ENCODE measurements at regions not wholly inside any gene's neighbourhood (a gene's known extent, or its start where the extent isn't known, plus 50 kb on each side); places are given as distances from the start of the nearest gene placed in this dataset.

DNA sequence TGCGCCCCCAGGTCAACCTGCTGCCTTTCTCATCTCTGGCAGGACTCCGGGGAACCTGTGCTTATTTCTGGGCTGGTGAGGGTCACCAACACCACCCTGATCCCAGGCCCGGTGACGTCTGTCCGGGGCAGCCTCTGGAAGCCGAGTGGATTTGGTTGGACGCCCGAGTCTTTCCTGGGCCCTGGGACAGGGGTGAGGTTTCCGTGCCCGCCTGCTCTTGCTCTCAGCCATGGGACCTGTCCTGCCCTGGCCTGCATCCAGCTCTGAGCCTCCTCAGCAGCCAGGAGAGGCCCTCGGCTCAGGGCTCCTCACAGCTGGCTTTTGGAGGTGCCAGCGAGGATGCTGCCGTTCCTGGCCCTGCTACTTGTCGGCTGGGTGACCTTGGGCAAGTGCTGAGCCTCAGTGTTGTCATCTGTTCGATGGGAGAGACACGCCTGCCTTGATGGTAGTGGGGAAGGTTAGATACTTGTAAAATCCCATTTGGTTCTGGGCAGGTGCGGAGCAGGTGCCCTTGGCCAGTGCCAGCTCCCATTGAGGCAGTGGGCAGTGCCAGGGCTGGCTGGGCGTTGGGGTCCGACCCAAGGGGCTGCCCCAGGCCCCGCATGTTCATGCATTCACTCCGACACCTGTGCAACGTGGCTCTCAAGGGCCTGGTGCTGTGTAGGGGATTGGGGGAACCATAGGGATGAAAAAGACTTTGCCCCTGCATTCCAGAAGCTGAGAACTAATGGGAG lies 58.9 kb upstream of the THY1 start:
- Histone ChIP-seq H3K4ac (ENCODE audit: low read depth, low read length) (no peak overlapping the region), H2BK120ac (ENCODE audit: insufficient read depth, low read length, poor library complexity) (no peak overlapping the region), H2AFZ (ENCODE audit: insufficient read depth, low read length, poor library complexity) (no peak overlapping the region), H3K4me2 (ENCODE audit: low read length) (peak overlapping the region; percentile 46), H3K14ac (ENCODE audit: low read length) (no peak overlapping the region), H3K79me2 (ENCODE audit: control insufficient read depth, insufficient read depth, low read length, poor library complexity) (no peaks in the 10 kb centered on the region), H4K8ac (ENCODE audit: low read depth, low read length) (no peak overlapping the region), H3K4me3 (ENCODE audit: low read depth, low read length) (no peak overlapping the region), H3K27me3 (ENCODE audit: insufficient read depth, low read length) (peaks cover 2% of the 10 kb centered on the region), H4K12ac (ENCODE audit: low read depth, low read length) (no peak overlapping the region), H3K4me1 (ENCODE audit: control insufficient read depth in 1 of 2, insufficient read depth in 2 of 2, low read length in 2 of 2) (no peaks in the 10 kb centered on the region), H3K9ac (ENCODE audit: low read length) (no peak overlapping the region), H4K91ac (ENCODE audit: low read depth, low read length) (no peak overlapping the region), H3K36me3 (ENCODE audit: control insufficient read depth in 1 of 2, insufficient read depth in 2 of 2, low read length in 2 of 2) (no peaks in the 10 kb centered on the region), H2BK12ac (ENCODE audit: low read length) (no peak overlapping the region), H3K27ac (ENCODE audit: low read depth, low read length) (no peak overlapping the region), H2BK5ac (ENCODE audit: low read depth, low read length, poor library complexity) (no peak overlapping the region), H3K18ac (ENCODE audit: low read length) (no peak overlapping the region), H3K79me1 (ENCODE audit: low read length) (no peaks in the 10 kb centered on the region), H2AK5ac (ENCODE audit: low read length) (no peak overlapping the region), H3K23ac (ENCODE audit: low read length) (no peak overlapping the region), H3K9me3 (ENCODE audit: insufficient read depth, low read depth, low read length) (peaks cover 1% of the 10 kb centered on the region)
- no CpG with 5 or more reads among the region's 22 CpGs for WGBS (ENCODE audit: extremely low coverage, insufficient coverage, insufficient read length)
- no peak for DNase-seq

DNA sequence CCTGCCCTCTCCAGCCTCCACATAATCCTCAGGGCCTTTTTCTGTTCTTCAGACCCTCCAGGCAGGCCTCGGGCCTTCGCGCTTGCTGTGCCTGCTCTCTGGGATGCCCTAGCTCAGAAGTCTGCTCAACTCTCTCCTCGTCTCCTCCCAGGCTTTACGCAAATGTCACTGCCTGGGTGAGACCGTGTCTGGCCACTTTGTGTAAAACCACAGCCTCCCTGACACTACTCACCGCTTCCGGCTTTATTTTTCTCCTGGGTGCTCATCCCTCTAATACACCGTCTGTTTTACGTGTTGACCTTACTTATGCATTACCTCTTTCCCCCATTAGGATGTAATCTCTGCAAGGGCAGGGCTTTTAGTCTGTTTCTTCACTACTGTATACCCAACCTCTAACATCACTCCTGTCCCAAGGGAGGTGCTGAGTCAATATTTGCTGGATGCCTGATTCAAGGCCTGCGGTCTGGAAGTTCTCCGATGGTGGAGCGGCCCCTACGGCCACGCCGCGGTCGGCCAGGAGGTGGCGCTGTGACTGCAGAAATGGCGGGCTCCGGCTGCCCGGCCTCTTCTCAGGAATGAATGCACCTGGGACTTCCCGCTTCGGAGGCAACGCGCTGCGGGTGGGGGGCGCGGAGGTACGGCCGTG lies 58.2 kb upstream of the THY1 start:
- no peak overlapping the region for H4K8ac ChIP-seq (ENCODE audit: low read depth, low read length)
- H3K23ac ChIP-seq (ENCODE audit: low read length), result no peak overlapping the region
- no peak overlapping the region for H4K12ac ChIP-seq (ENCODE audit: low read depth, low read length)
- peak; percentile 73 to 82 for DNase-seq
- H4K91ac ChIP-seq (ENCODE audit: low read depth, low read length), result no peak overlapping the region
- H3K4me2 ChIP-seq (ENCODE audit: low read length), result peak overlapping the region; percentile 46
- no peak overlapping the region for H3K4me3 ChIP-seq (ENCODE audit: low read depth, low read length)
- no peak overlapping the region for H3K14ac ChIP-seq (ENCODE audit: low read length)
- H3K4me1 ChIP-seq (ENCODE audit: control insufficient read depth in 1 of 2, insufficient read depth in 2 of 2, low read length in 2 of 2), result no peaks in the 10 kb centered on the region
- peaks cover 2% of the 10 kb centered on the region for H3K27me3 ChIP-seq (ENCODE audit: insufficient read depth, low read length)
- no CpG with 5 or more reads among the region's 31 CpGs for WGBS (ENCODE audit: extremely low coverage, insufficient coverage, insufficient read length)
- H3K9ac ChIP-seq (ENCODE audit: low read length), result no peak overlapping the region
- H3K79me2 ChIP-seq (ENCODE audit: control insufficient read depth, insufficient read depth, low read length, poor library complexity), result no peaks in the 10 kb centered on the region
- no peak overlapping the region for H3K4ac ChIP-seq (ENCODE audit: low read depth, low read length)
- H2BK5ac ChIP-seq (ENCODE audit: low read depth, low read length, poor library complexity), result no peak overlapping the region
- no peak overlapping the region for H2AFZ ChIP-seq (ENCODE audit: insufficient read depth, low read length, poor library complexity)
- H3K27ac ChIP-seq (ENCODE audit: low read depth, low read length), result no peak overlapping the region
- peaks cover 1% of the 10 kb centered on the region for H3K9me3 ChIP-seq (ENCODE audit: insufficient read depth, low read depth, low read length)
- H3K79me1 ChIP-seq (ENCODE audit: low read length), result no peaks in the 10 kb centered on the region
- H2BK120ac ChIP-seq (ENCODE audit: insufficient read depth, low read length, poor library complexity), result no peak overlapping the region
- H2AK5ac ChIP-seq (ENCODE audit: low read length), result no peak overlapping the region
- no peak overlapping the region for H2BK12ac ChIP-seq (ENCODE audit: low read length)
- H3K36me3 ChIP-seq (ENCODE audit: control insufficient read depth in 1 of 2, insufficient read depth in 2 of 2, low read length in 2 of 2), result no peaks in the 10 kb centered on the region
- H3K18ac ChIP-seq (ENCODE audit: low read length), result no peak overlapping the region

- no peak for DNase-seq
- H2BK12ac ChIP-seq (ENCODE audit: low read length), result no peak overlapping the region
- H3K4me3 ChIP-seq (ENCODE audit: low read depth, low read length), result no peak overlapping the region
- no CpG with 5 or more reads among the region's 11 CpGs for WGBS (ENCODE audit: extremely low coverage, insufficient coverage, insufficient read length)
- H3K9me3 ChIP-seq (ENCODE audit: insufficient read depth, low read depth, low read length), result peaks cover 1% of the 10 kb centered on the region
- no peak overlapping the region for H3K9ac ChIP-seq (ENCODE audit: low read length)
- H3K4me1 ChIP-seq (ENCODE audit: control insufficient read depth in 1 of 2, insufficient read depth in 2 of 2, low read length in 2 of 2), result no peaks in the 10 kb centered on the region
- H3K4me2 ChIP-seq (ENCODE audit: low read length), result no peak overlapping the region
- H3K79me2 ChIP-seq (ENCODE audit: control insufficient read depth, insufficient read depth, low read length, poor library complexity), result no peaks in the 10 kb centered on the region
- no peak overlapping the region for H3K27ac ChIP-seq (ENCODE audit: low read depth, low read length)
- H3K14ac ChIP-seq (ENCODE audit: low read length), result no peak overlapping the region
- no peaks in the 10 kb centered on the region for H3K36me3 ChIP-seq (ENCODE audit: control insufficient read depth in 1 of 2, insufficient read depth in 2 of 2, low read length in 2 of 2)
- no peaks in the 10 kb centered on the region for H3K79me1 ChIP-seq (ENCODE audit: low read length)
- H2AK5ac ChIP-seq (ENCODE audit: low read length), result no peak overlapping the region
- peaks cover 2% of the 10 kb centered on the region for H3K27me3 ChIP-seq (ENCODE audit: insufficient read depth, low read length)
- no peak overlapping the region for H3K18ac ChIP-seq (ENCODE audit: low read length)
- H4K12ac ChIP-seq (ENCODE audit: low read depth, low read length), result no peak overlapping the region
- no peak overlapping the region for H4K91ac ChIP-seq (ENCODE audit: low read depth, low read length)
- no peak overlapping the region for H2BK120ac ChIP-seq (ENCODE audit: insufficient read depth, low read length, poor library complexity)
- H4K8ac ChIP-seq (ENCODE audit: low read depth, low read length), result no peak overlapping the region
- H2AFZ ChIP-seq (ENCODE audit: insufficient read depth, low read length, poor library complexity), result no peak overlapping the region
- H3K23ac ChIP-seq (ENCODE audit: low read length), result no peak overlapping the region
- H3K4ac ChIP-seq (ENCODE audit: low read depth, low read length), result no peak overlapping the region
- no peak overlapping the region for H2BK5ac ChIP-seq (ENCODE audit: low read depth, low read length, poor library complexity)
Observed at GRCh38 chr11:119480380-119481020, 57.5 kb upstream of the THY1 start.

DNA sequence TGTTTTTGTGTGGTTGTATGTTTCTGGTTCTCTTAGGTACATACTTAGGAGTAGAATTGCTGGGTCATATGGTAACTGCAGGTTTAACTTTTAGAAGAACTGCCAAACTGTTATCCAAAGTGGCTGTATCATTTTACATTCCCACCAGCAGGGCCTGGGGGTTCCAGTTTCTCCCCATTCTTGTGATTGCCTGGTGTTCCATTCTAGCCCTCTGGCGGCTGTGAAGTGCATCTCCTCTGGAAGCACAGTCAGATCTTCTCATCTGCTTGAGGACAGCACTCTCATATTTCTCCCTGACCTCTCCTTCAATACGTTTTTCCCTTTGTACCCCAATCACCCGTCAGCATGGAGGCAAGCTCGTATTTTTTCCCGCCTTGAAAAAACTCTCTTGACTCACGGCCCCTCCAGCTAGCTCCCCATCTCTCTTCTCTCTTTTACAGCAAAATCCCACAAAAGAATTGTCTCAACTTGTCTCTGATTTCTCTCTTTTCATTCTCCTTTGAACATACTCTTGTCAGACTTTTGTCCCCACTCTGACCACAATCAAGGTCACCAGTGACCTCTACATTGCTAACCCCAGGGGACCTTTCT lies 56.8 kb upstream of the THY1 start:
- WGBS (ENCODE audit: extremely low coverage, insufficient coverage, insufficient read length), result no CpG with 5 or more reads among the region's 6 CpGs

More for the DNA sequence above, 56.8 kb upstream of the THY1 start:
- H3K9me3 ChIP-seq (ENCODE audit: insufficient read depth, low read depth, low read length), result peaks cover 1% of the 10 kb centered on the region
- no peaks in the 10 kb centered on the region for H3K4me1 ChIP-seq (ENCODE audit: control insufficient read depth in 1 of 2, insufficient read depth in 2 of 2, low read length in 2 of 2)
- H3K79me1 ChIP-seq (ENCODE audit: low read length), result no peaks in the 10 kb centered on the region
- no peak overlapping the region for H3K14ac ChIP-seq (ENCODE audit: low read length)
- DNase-seq, result peak; percentile 37 to 55
- H2BK5ac ChIP-seq (ENCODE audit: low read depth, low read length, poor library complexity), result no peak overlapping the region
- H3K4me2 ChIP-seq (ENCODE audit: low read length), result no peak overlapping the region
- no peak overlapping the region for H4K12ac ChIP-seq (ENCODE audit: low read depth, low read length)
- no peaks in the 10 kb centered on the region for H3K79me2 ChIP-seq (ENCODE audit: control insufficient read depth, insufficient read depth, low read length, poor library complexity)
- H2BK12ac ChIP-seq (ENCODE audit: low read length), result no peak overlapping the region
- H3K36me3 ChIP-seq (ENCODE audit: control insufficient read depth in 1 of 2, insufficient read depth in 2 of 2, low read length in 2 of 2), result no peaks in the 10 kb centered on the region
- H2BK120ac ChIP-seq (ENCODE audit: insufficient read depth, low read length, poor library complexity), result no peak overlapping the region
- H3K23ac ChIP-seq (ENCODE audit: low read length), result no peak overlapping the region
- H3K27me3 ChIP-seq (ENCODE audit: insufficient read depth, low read length), result peaks cover 2% of the 10 kb centered on the region
- H2AK5ac ChIP-seq (ENCODE audit: low read length), result no peak overlapping the region
- no peak overlapping the region for H4K8ac ChIP-seq (ENCODE audit: low read depth, low read length)
- H3K18ac ChIP-seq (ENCODE audit: low read length), result no peak overlapping the region
- H2AFZ ChIP-seq (ENCODE audit: insufficient read depth, low read length, poor library complexity), result no peak overlapping the region
- no peak overlapping the region for H4K91ac ChIP-seq (ENCODE audit: low read depth, low read length)
- no peak overlapping the region for H3K4ac ChIP-seq (ENCODE audit: low read depth, low read length)
- no peak overlapping the region for H3K4me3 ChIP-seq (ENCODE audit: low read depth, low read length)
- H3K9ac ChIP-seq (ENCODE audit: low read length), result no peak overlapping the region
- H3K27ac ChIP-seq (ENCODE audit: low read depth, low read length), result no peak overlapping the region
